LNCaP clone FGC (cell line): ENCODE measurements at regions not wholly inside any gene's neighbourhood (a gene's known extent, or its start where the extent isn't known, plus 50 kb on each side); places are given as distances from the start of the nearest gene placed in this dataset.

Experiments used
- DNase-seq: peaks from one replicate; pipeline ENCODE4 v3.0.0-alpha.2; 2011; ENCODE audit warnings: low read depth
- H3K4me3 ChIP-seq: 2 replicates; pipeline ENCODE4 v1.5.1; 2011; ENCODE audit warnings: mild to moderate bottlenecking, low read depth, low read length, control low read depth
- CTCF ChIP-seq: IDR thresholded peaks from 2 replicates; pipeline ENCODE4 v1.5.1; 2012; ENCODE audit warnings: mild to moderate bottlenecking; ENCODE audit not compliant: control insufficient read depth, insufficient read depth; ENCODE audit errors: extremely low read depth

DNA sequence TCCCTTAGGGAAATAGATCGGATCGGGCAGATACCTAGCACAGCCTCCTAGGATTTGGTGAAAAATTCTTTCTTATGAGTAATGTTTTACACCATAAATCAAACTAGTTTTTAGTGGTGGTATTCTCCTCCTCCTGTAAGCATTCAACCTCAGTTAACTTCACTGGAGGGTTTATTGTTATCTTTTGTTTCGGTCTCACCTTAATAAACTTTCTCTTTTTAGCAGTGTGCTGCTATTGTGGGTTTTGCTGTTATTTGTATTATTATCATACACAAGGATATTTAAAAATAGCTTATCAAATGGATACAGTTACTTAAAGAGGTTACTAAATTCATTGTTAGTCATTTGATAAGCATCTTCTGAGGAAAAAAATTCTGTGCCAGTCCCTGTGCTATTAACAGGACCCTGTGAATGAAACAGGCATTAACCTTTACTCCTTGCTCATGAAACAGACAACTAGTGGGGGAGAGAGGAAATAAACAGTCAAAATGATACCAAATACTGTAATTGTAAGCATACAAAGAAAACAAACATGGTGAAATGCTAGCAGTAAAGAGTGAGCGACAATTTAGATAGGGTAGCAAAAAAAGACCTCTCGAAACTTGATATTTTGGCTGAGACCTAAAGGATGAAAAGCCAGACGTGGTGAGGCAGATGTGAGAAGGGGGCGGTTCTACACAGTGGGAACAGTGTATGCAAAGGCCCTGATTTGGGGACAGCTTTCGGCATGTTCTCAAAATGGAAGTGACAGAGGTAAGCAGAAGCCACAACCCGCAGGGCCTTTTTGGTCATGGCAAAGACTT, 178.7 kb upstream of the SOX5 start:
- DNase-seq, result no peak
- no peak for TF ChIP-seq CTCF
- H3K4me3 ChIP-seq, result no peak overlapping the region

DNA sequence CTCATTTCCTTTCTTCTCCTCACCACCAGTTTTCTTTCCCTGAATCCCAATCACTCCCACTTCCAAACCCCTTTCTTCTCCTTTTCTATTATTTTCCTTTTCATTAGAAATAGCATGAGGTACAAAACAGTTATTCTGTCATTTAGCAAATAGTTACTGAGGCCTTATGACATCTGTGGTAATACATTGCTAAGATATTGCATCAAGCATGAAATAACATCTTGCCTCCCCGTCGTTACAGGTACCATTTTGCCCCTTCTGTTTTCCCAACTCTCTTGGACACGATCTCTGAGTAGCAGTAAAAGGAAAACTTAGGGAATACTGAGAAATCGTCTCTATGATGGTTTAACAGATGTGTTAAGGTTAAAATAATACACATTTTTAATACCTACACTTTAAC, 175.8 kb upstream of the SOX5 start:
- no peak for DNase-seq
- no peak overlapping the region for H3K4me3 ChIP-seq
- TF ChIP-seq CTCF, result no peak

DNA sequence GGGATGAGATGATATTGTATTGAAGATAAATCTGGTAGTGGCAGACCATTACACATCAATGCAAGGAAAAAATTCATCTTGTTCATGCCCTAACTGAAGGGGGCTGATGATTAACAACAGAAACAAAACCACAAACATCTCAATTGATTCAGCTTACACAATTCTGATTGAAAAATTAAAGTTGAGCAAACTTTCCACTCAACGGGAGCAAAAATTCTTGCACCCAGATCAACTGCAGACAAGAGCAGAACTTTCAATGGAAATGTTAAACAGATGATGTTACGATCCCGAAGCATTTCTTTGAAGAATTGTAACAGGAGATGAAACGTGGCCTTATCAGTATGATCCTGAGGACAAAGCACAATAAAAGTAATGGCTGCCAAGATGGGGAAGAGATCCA, 172.4 kb upstream of the SOX5 start:
- no peak overlapping the region for H3K4me3 ChIP-seq
- no peak for DNase-seq
- no peak for TF ChIP-seq CTCF

DNA sequence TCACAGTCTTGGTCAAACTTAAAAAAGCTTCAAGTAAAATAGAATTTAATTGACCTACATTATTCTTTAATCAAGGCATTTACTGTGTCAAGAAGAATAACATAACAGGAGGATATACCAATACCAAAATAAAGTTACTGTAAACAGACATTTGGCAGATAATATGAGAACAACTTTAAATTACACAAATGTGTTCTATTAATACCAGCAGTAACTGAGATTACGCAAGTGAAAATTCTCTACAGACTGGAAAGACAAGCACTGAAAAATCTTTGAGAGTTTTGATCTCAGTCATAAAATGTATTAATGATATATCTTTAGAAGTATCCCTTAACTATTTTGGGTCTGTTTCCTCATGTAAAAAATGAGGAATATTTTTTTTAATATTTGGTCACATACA, 169.2 kb upstream of the SOX5 start:
- no peak overlapping the region for H3K4me3 ChIP-seq
- TF ChIP-seq CTCF, result no peak
- no peak for DNase-seq

GRCh38 chr12:24116548-24116947, 167.1 kb upstream of the SOX5 start:
- no peak overlapping the region for H3K4me3 ChIP-seq
- DNase-seq, result no peak
- TF ChIP-seq CTCF, result no peak

DNA sequence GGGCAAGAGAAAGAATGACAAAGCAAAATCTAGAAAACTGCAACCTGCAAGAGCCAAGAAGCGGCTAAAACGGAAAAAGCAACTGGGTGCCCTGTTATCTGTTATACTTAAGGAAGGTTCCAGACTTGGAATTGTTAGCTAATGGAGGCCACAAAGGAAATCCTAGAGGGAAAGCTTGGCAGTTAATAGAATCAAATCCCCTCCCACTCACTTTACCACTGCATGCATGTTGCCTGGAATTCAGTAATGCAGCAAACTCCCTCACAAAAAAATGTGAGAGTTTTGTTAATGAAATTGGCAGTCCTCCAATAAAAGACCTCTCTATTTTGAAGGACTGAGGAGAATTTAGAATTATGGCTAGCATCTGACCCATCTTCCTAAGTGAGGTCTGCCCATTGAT, 164.2 kb upstream of the SOX5 start:
- no peak overlapping the region for H3K4me3 ChIP-seq
- no peak for TF ChIP-seq CTCF

DNA sequence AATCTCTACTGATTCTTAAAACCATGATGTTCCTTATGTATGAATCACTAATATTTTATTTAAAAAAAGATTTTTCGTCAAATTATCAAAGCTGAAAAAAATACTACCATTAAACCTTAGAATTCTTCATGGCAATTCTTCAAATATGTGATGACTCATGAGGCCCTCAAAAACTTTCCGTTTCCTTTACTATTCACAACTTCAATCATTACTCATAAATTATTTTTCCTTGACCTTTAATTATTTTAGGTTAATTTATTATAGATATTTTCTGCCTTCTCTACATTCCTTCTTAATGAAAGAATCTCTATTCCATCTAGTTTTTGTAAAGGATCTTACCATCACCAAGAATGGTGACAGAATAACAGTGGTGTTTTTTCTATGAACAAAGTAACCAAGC, 162.1 kb upstream of the SOX5 start:
- DNase-seq, result no peak
- no peak overlapping the region for H3K4me3 ChIP-seq
- no peak for TF ChIP-seq CTCF

More for the DNA sequence above, 164.2 kb upstream of the SOX5 start:
- DNase-seq, result no peak
